HepG2 (cell line): ENCODE measurements at regions not wholly inside any gene's neighbourhood (a gene's known extent, or its start where the extent isn't known, plus 50 kb on each side); places are given as distances from the start of the nearest gene placed in this dataset.
A peak's percentile ranks its signal among the peaks of the same experiment; 100 is the strongest.

ENCODE experiments used
- CBFB ChIP-seq: sonication (generic); formaldehyde crosslinking; IDR thresholded peaks from 2 replicates; pipeline ENCODE4 v1.4.0; 2020; ENCODE audit warnings: missing genetic modification reagents
- CBX2 ChIP-seq, 2 experiments: fragments of 200-600 bp in 1 of 2; sonication (generic); formaldehyde crosslinking in 1 of 2; IDR thresholded peaks; 2 replicates each; pipeline versions ENCODE4 v1.7.0 to v1.8.1; 2018 to 2022; ENCODE audit warnings: low read depth in 2 of 2, low read length in 1 of 2, mild to moderate bottlenecking in 1 of 2, missing genetic modification reagents in 1 of 2
- HMG20B ChIP-seq: conservative IDR thresholded peaks from 2 replicates; pipeline ENCODE4 v1.6.1; 2016; ENCODE audit warnings: missing genetic modification reagents, missing compliant biosample characterization
- NCOA2 ChIP-seq: sonication (generic); formaldehyde crosslinking; IDR thresholded peaks from 2 replicates; pipeline ENCODE4 v1.8.0; 2022; ENCODE audit warnings: inconsistent platforms
- SMAD3 ChIP-seq: sonication (generic); formaldehyde crosslinking; IDR thresholded peaks from 2 replicates; pipeline ENCODE4 v1.4.0; 2020; ENCODE audit warnings: missing genetic modification reagents
- SRF ChIP-seq: IDR thresholded peaks from 2 replicates; pipeline ENCODE4 v1.6.1; 2011; ENCODE audit warnings: mild to moderate bottlenecking, low read depth, low read length, moderate library complexity
- ZFP1 ChIP-seq: IDR thresholded peaks from 2 replicates; pipeline ENCODE4 v1.6.1; 2016
- ZKSCAN1 ChIP-seq: fragments of 150-350 bp; IDR thresholded peaks from 2 replicates; pipeline ENCODE4 v1.6.1; 2014; ENCODE audit warnings: low read length
- ZNF232 ChIP-seq: sonication (generic); formaldehyde crosslinking; IDR thresholded peaks from 2 replicates; pipeline ENCODE4 v1.4.0; 2020; ENCODE audit warnings: missing genetic modification reagents, borderline replicate concordance
- ZNF766 ChIP-seq: sonication (generic); formaldehyde crosslinking; IDR thresholded peaks from 2 replicates; pipeline ENCODE4 v1.5.0; 2020; ENCODE audit warnings: missing genetic modification reagents, borderline replicate concordance
- ZNF850 ChIP-seq: sonication (generic); formaldehyde crosslinking; conservative IDR thresholded peaks from 2 replicates; pipeline ENCODE4 v1.9.0; 2021; ENCODE audit warnings: mild to moderate bottlenecking, missing genetic modification reagents
- TF ChIP-seq, protein P1 (sequence below): sonication (generic); formaldehyde crosslinking; conservative IDR thresholded peaks from 2 replicates; pipeline ENCODE4 v1.5.0; 2020; ENCODE audit warnings: missing genetic modification reagents
- TF ChIP-seq, protein P2 (sequence below): sonication (generic); formaldehyde crosslinking; IDR thresholded peaks from 2 replicates; pipeline ENCODE4 v1.9.0; 2021; ENCODE audit warnings: missing genetic modification reagents, borderline replicate concordance
- TF ChIP-seq, protein P3 (sequence below): sonication (generic); formaldehyde crosslinking; conservative IDR thresholded peaks from 2 replicates; pipeline ENCODE4 v1.4.0; 2020; ENCODE audit warnings: missing genetic modification reagents
- TF ChIP-seq, protein P4 (sequence below): sonication (generic); formaldehyde crosslinking; IDR thresholded peaks from 2 replicates; pipeline ENCODE4 v1.4.0; 2020; ENCODE audit warnings: missing genetic modification reagents
- TF ChIP-seq, protein P5 (sequence below): sonication (generic); formaldehyde crosslinking; conservative IDR thresholded peaks from 2 replicates; pipeline ENCODE4 v1.4.0; 2020; ENCODE audit warnings: missing genetic modification reagents
- TF ChIP-seq, protein P6 (sequence below), 2 experiments: sonication (generic) in 1 of 2; formaldehyde crosslinking in 1 of 2; IDR thresholded peaks; 2 replicates each; pipeline versions ENCODE4 v1.4.0 to v1.6.1; 2018 to 2020; ENCODE audit warnings: missing genetic modification reagents in 2 of 2, borderline replicate concordance in 1 of 2, low read depth in 1 of 2, mild to moderate bottlenecking in 1 of 2, missing biosample characterization in 1 of 2

DNA sequence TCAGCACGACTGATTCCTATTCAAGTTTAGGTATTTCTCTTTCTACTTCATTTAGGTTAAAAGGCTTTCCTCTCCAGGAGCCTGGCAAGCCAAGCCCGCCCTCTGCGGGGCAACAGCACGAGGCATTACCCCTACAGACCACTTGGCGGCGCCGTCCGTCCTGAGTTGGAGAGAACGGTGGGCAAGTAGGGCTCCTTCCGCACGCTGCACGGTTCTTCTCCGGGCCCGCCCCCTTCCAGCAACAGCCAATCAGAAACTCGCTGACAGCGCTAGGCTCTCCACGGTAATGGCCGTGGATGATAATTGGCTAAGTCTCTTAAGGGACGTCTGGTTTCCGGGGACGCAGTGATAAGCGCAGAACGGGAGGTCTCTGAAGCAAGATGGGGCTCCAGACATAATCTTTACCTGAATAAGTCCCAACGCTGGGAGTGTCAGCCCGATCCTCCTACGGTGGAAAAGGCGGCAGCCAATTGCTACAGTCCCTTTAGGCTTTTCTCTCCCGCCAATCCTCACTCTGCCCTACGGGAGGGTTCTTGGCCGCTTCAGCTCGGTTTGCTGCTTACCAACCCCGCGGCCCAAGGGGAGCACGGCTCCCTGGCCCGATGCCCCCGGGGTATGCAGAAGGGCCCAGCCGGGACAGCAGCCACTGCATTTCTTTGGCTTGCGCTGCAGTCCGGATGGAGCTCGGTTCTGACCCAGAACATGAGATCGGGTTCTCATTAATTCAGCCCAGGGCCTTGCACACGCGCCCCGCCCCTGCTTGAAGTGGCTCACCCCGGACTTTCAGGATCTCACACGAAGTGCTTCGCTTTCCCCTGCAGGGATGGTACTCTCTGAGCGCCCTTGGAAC lies 206.9 kb upstream of the PKDCC start (continued):
- TF ChIP-seq, protein P1, sequence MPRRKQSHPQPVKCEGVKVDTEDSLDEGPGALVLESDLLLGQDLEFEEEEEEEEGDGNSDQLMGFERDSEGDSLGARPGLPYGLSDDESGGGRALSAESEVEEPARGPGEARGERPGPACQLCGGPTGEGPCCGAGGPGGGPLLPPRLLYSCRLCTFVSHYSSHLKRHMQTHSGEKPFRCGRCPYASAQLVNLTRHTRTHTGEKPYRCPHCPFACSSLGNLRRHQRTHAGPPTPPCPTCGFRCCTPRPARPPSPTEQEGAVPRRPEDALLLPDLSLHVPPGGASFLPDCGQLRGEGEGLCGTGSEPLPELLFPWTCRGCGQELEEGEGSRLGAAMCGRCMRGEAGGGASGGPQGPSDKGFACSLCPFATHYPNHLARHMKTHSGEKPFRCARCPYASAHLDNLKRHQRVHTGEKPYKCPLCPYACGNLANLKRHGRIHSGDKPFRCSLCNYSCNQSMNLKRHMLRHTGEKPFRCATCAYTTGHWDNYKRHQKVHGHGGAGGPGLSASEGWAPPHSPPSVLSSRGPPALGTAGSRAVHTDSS (CRISPR knock-in tag): no peak
- TF ChIP-seq, protein P2, sequence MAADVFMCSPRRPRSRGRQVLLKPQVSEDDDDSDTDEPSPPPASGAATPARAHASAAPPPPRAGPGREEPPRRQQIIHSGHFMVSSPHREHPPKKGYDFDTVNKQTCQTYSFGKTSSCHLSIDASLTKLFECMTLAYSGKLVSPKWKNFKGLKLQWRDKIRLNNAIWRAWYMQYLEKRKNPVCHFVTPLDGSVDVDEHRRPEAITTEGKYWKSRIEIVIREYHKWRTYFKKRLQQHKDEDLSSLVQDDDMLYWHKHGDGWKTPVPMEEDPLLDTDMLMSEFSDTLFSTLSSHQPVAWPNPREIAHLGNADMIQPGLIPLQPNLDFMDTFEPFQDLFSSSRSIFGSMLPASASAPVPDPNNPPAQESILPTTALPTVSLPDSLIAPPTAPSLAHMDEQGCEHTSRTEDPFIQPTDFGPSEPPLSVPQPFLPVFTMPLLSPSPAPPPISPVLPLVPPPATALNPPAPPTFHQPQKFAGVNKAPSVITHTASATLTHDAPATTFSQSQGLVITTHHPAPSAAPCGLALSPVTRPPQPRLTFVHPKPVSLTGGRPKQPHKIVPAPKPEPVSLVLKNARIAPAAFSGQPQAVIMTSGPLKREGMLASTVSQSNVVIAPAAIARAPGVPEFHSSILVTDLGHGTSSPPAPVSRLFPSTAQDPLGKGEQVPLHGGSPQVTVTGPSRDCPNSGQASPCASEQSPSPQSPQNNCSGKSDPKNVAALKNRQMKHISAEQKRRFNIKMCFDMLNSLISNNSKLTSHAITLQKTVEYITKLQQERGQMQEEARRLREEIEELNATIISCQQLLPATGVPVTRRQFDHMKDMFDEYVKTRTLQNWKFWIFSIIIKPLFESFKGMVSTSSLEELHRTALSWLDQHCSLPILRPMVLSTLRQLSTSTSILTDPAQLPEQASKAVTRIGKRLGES (CRISPR knock-in tag): no peak
- TF ChIP-seq ZNF850 (no peak), NCOA2 (CRISPR knock-in tag) (peak; percentile 53; the same call in 1 of the 2 replicates), CBX2 (IDR thresholded peaks at IDR 0.05; ENCODE audit: low read depth, low read length) (no peak), CBX2 (CRISPR knock-in tag; IDR thresholded peaks at IDR 0.05; ENCODE audit: low read depth) (peak; percentile 38; the same call in 1 of the 2 replicates), ZKSCAN1 (peak; percentile 67; the same call in 1 of the 2 replicates), ZNF766 (CRISPR knock-in tag) (peak; percentile 59; the same call in 1 of the 2 replicates), HMG20B (CRISPR knock-in tag) (no peak), ZFP1 (peak; percentile 46; the same call in 1 of the 2 replicates), ZNF232 (0 out of 2 replicates have a peak, but pooled peaks have one; percentile 42), SMAD3 (CRISPR knock-in tag) (peak; percentile 89; the same call in 1 of the 2 replicates), CBFB (CRISPR knock-in tag) (peak; percentile 53; the same call in 1 of the 2 replicates), SRF (peak; percentile 34; the same call in 1 of the 2 replicates)
- TF ChIP-seq, protein P3, sequence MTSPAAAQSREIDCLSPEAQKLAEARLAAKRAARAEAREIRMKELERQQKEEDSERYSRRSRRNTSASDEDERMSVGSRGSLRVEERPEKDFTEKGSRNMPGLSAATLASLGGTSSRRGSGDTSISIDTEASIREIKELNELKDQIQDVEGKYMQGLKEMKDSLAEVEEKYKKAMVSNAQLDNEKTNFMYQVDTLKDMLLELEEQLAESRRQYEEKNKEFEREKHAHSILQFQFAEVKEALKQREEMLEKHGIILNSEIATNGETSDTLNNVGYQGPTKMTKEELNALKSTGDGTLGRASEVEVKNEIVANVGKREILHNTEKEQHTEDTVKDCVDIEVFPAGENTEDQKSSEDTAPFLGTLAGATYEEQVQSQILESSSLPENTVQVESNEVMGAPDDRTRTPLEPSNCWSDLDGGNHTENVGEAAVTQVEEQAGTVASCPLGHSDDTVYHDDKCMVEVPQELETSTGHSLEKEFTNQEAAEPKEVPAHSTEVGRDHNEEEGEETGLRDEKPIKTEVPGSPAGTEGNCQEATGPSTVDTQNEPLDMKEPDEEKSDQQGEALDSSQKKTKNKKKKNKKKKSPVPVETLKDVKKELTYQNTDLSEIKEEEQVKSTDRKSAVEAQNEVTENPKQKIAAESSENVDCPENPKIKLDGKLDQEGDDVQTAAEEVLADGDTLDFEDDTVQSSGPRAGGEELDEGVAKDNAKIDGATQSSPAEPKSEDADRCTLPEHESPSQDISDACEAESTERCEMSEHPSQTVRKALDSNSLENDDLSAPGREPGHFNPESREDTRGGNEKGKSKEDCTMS (CRISPR knock-in tag): no peak
- TF ChIP-seq, protein P4, sequence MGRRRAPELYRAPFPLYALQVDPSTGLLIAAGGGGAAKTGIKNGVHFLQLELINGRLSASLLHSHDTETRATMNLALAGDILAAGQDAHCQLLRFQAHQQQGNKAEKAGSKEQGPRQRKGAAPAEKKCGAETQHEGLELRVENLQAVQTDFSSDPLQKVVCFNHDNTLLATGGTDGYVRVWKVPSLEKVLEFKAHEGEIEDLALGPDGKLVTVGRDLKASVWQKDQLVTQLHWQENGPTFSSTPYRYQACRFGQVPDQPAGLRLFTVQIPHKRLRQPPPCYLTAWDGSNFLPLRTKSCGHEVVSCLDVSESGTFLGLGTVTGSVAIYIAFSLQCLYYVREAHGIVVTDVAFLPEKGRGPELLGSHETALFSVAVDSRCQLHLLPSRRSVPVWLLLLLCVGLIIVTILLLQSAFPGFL: no peak
- TF ChIP-seq, protein P5, sequence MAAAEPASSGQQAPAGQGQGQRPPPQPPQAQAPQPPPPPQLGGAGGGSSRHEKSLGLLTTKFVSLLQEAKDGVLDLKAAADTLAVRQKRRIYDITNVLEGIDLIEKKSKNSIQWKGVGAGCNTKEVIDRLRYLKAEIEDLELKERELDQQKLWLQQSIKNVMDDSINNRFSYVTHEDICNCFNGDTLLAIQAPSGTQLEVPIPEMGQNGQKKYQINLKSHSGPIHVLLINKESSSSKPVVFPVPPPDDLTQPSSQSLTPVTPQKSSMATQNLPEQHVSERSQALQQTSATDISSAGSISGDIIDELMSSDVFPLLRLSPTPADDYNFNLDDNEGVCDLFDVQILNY: no peak
- TF ChIP-seq, protein P6, sequence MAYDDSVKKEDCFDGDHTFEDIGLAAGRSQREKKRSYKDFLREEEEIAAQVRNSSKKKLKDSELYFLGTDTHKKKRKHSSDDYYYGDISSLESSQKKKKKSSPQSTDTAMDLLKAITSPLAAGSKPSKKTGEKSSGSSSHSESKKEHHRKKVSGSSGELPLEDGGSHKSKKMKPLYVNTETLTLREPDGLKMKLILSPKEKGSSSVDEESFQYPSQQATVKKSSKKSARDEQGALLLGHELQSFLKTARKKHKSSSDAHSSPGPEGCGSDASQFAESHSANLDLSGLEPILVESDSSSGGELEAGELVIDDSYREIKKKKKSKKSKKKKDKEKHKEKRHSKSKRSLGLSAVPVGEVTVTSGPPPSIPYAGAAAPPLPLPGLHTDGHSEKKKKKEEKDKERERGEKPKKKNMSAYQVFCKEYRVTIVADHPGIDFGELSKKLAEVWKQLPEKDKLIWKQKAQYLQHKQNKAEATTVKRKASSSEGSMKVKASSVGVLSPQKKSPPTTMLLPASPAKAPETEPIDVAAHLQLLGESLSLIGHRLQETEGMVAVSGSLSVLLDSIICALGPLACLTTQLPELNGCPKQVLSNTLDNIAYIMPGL (CRISPR knock-in tag; IDR thresholded peaks at IDR 0.05; ENCODE audit: borderline replicate concordance in 1 of 2, low read depth in 1 of 2): peak; percentile 76 to 94
